ENCODE measurements at regions not wholly inside any gene's neighbourhood (a gene's known extent, or its start where the extent isn't known, plus 50 kb on each side); places are given as distances from the start of the nearest gene placed in this dataset.

DNA sequence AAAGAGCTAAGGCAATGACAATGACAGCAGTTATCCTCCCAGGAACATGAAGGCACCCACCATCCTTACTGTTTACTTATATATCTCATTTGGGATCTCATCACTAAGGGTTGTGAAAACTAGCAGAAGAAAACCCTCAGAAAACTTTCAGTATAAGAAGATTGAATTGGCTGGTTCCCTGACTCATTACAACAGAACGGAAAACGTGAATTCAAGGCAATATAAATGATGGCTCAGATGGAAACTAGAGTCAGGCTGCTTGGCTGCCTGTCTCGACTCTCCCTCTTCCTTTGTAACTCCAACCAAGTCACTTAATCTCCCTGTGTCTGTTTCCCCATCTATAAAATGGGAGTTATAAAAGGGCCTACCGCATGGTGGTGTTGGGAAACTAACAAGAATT, 387.1 kb upstream of the JARID2 start:
- TF ChIP-seq, protein P1, sequence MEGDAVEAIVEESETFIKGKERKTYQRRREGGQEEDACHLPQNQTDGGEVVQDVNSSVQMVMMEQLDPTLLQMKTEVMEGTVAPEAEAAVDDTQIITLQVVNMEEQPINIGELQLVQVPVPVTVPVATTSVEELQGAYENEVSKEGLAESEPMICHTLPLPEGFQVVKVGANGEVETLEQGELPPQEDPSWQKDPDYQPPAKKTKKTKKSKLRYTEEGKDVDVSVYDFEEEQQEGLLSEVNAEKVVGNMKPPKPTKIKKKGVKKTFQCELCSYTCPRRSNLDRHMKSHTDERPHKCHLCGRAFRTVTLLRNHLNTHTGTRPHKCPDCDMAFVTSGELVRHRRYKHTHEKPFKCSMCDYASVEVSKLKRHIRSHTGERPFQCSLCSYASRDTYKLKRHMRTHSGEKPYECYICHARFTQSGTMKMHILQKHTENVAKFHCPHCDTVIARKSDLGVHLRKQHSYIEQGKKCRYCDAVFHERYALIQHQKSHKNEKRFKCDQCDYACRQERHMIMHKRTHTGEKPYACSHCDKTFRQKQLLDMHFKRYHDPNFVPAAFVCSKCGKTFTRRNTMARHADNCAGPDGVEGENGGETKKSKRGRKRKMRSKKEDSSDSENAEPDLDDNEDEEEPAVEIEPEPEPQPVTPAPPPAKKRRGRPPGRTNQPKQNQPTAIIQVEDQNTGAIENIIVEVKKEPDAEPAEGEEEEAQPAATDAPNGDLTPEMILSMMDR (IDR thresholded peaks at IDR 0.05) = no peak

DNA sequence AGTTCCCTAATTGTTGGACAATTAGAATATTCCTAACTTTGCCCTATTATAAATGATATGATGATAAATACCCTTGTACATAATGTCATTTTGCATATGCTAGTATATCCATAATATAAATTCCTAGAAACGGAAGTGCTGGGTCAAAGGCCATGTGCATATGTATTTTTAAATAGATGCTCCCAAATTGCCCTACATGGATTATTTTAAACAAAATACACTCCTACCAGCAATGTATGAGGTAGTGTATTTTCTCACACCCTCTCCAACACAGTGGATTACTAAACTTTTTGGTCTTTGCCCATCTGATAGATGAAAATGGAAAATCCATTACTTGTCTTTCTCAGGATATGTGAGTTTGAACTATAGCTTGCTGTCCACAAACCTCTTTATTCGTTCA, 385.1 kb upstream of the JARID2 start:
- TF ChIP-seq, protein P1 (IDR thresholded peaks at IDR 0.05) = no peak

DNA sequence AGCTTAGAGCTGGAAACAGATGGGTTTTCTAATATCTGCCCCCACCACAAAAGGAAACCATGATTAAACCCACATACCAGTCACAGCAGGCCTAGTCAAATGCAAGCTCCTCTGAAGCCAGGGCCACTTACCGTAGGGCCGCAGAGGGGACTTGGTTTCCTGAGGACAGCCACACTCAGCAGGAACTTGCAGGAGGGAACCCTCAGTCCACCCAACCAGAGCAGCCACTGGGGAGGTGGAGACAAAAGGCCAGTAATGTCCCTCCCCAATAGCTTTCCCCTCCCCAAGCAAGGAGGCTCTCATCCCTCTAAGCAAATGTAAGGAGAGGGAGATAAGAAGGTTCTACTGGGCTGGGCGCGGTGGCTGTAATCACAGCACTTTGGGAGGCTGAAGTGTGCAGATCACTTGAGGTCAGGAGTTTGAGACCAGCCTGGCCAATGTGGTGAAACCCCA, 384.4 kb upstream of the JARID2 start:
- TF ChIP-seq, protein P1 (IDR thresholded peaks at IDR 0.05) = no peak

GRCh38 chr6:14862845-14863244, 383.0 kb upstream of the JARID2 start:
- TF ChIP-seq, protein P1 (IDR thresholded peaks at IDR 0.05) = no peak

DNA sequence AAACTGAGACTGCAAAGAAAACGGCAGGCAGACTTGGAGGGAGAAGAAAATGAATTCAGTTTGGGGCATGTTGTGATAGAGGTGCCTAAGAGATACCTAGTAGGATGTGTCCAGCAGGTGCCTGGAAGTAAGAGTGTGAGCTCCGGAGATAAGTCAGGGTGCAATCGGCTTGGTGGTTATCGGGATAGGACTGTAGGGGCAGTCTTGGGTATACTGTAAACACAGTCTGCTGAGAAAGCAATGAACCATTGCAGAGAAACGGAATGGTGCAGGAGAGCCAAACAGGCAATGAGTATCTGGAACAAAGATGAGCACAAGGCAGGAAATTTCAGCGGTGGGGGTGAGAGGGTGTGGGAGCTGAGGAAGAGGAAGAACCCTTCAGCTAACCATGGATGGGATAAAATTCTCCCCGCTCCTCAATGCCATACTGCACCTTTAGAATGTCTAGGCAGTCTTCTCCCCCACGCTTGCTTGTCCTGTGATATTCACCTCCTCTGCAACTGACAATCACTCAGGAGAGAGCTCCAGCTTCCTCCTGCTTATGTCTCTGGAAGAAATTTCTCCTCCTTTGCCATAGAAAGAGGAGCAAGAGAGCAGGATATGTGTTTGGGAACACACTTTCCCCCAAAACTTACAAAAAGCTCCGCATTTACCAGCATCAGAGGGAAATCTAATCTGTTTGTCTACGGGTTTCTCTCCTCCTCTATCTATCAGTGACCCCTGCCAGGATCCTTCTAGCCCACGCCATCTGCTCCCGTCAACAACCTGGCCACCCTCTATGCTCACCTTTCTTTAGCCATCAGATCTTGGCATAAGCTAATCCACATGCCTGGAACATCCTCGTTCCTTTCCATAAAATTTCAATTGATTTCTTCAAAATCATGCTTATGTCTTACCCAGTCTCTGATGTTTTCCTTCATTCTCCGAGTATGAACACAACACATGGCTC, 381.7 kb upstream of the JARID2 start:
- TF ChIP-seq, protein P1 (IDR thresholded peaks at IDR 0.05) = no peak

GRCh38 chr6:14865531-14866100, 380.3 kb upstream of the JARID2 start:
- TF ChIP-seq, protein P1 (IDR thresholded peaks at IDR 0.05) = no peak

- TF ChIP-seq, protein P1 (IDR thresholded peaks at IDR 0.05) = no peak
Observed at GRCh38 chr6:14867802-14868201, 378.1 kb upstream of the JARID2 start.
